ENCODE measurements at regions not wholly inside any gene's neighbourhood (a gene's known extent, or its start where the extent isn't known, plus 50 kb on each side); places are given as distances from the start of the nearest gene placed in this dataset.

DNA sequence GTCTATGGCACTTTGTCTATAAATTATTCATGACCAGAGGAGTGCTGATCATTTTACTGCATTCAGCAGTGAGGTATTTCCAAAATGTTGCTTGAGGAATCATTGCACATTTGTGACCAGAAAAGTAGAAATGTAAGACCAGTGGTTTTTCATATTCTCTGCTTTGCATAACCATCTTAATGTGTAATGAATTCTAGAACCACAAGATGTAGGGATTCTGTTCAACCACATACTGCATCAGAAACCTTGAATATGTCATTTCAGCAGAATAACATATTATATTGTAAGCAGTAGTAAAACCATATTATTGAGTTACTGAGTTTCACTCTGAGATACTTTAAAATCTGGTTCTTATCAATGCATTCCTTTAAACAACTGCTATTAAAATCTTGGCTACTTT lies 1243.4 kb downstream of the MAT2B start:
- no peak for DNase-seq

DNA sequence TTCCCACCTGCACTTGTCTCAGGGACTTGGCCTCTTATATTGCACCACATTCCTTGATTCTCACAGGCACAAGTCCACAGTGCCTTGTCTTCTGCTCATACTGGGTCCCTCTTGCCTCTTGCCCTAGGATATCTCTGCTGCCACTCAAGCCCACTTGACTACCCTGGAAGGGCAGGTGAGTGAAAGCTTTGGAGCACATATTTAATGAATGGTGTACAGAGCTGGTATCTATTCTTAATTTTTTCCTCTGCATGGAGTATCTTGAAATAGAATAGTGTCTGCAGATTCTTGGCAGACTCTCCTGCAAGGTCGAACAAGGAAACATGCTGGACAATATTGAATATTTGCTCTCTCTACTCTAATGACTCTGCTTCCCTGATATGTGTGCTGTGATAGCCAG lies 1248.0 kb downstream of the MAT2B start:
- DNase-seq = no peak

DNA sequence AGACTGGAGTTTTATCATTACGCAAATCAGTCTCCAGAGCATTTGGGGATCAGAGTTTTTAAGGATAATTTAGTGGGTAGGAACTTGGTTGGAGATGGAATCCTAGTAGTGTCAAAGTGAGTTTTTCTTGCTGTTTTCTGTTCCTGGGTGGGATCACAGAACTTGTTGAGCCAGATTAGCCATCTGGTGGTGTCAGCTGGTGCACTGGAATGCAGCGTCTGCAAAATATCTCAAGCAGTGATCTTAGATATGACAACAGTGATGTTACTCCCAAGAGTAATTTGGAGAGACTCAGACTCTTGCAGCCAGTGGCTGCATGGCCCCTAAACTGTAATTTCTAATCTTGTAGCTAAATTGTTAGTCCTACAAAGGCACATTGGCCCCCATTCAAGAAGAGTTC lies 1257.8 kb downstream of the MAT2B start:
- DNase-seq = no peak

DNA sequence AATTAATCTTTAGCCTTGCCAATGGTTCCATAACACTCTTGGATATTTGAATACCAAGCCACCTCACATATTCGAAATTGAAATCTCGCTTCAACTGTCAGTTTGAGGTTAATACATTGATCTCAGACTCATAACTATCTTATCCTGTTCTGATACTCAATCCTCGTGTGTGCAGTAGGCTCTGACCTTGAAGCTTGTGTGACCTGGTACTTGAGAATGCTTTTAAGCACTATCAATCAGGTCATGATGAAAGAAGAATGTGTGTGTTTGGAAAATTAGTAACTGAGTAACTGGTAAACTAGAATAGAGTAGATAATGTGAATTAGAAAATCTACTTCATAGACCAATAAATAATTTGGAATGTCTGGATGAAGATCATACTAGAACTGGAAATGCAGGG lies 1266.7 kb downstream of the MAT2B start:
- DNase-seq = no peak

DNA sequence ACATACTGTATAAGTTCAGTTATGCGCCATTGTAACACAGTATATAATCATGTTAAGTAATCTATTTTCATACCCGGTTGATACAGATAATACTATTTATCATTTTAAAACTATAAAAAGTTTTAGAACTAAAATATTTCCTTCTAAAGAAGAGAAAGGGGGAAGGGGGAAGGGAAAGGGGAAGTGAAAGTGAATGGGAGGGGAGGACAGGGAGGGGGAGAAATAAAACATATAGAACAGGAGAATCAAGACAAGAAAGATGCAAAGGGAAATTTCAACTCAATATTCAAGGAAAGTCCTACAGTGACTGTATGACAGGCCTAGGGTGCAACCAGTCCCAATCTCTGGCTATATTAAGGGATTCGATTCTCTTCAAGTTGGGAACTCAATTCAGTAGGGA lies 1278.8 kb downstream of the MAT2B start:
- no peak for DNase-seq

DNA sequence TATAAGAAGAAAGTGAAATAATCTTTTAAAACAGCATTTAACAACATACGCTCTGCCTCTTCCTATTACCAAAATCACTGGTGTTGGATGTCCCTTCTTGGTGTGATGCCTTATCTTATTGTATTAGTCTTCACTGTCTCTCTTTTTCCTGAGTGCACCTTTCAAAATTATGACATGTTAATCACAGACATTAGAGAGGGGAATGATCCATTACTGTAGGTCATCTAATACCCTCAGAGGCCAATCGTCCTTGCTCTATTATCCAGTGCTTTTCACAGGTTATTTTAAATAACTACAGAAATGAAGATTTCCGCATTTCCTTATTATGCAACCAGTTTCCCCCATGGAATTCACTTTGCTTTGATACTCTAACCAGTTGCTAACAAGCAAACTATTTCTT lies 1292.7 kb downstream of the MAT2B start:
- no peak for DNase-seq

DNA sequence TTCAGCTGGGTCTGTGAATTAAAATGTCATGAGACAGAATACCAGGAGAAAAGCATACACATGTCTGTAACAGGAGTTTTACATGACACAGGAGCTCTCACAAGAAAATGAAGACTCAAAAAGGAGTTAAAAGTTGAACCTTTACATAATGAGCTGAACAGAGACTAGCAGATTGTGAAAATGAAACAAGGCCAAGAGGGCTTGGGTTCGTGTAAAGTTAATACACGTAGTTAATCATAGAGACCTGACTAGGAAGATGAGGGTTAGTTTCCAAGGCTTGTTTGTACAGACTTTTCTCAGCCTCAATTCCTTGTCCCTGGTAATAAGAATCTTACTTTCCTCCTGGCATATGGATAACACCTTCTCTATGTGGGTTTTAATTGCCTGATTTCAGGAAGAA lies 1294.0 kb downstream of the MAT2B start:
- DNase-seq = no peak

DNA sequence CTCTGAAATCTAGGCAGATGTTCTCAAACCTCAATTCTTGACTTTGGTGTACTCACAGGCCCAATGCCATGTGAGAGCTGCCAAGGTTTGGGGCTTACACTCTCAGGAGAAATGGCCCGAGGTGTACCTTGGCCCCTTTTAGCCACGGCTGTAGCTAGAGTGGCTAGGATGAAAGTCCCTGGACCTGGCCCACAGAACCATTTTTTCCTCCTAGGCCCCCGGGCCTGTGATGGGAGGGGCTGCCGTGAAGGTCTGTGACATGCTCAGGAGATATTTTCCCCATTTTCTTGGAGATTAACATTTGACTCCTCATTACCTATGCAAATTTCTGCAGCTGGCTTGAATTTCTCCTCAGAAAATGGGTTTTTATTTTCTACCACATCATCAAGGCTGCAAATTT lies 1296.5 kb downstream of the MAT2B start:
- no peak for DNase-seq

DNA sequence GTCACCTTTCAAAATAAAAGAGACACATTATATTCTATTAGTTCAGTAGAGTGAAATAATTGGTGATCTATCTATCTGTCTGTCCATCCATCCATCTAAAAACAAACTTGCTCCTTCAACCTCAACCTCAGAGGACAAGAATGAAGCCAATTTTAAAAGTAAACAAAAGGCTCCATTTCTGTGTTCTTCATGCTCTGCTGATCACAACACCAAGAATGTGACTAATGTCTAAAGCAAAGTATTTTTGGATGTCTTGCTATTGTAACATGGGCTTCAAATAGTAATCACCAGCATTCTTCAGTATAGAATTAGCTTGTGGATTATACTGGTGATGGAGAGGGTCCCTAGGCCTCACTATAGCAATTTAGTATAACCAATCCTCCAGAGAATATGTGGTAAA lies 1304.4 kb downstream of the MAT2B start:
- no peak for DNase-seq

DNA sequence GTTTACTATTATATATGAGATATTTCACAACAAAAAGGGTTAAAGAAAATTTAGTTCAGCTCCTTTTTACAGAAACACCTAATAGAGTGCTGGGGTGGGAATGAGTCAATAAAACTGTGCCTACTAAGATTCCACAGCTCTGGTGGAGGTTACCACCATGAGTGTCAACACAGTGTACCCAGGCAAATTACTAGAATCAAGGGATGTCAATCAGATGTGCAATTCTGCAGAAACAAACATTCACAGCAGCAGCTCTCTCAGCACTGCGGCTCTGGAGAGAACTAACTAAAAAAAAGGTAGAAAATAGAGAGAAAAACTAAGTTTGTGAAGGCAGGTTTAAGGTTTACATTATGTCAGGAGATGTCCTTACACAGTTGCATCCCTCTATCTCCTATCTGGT lies 1313.0 kb downstream of the MAT2B start:
- DNase-seq = no peak

DNA sequence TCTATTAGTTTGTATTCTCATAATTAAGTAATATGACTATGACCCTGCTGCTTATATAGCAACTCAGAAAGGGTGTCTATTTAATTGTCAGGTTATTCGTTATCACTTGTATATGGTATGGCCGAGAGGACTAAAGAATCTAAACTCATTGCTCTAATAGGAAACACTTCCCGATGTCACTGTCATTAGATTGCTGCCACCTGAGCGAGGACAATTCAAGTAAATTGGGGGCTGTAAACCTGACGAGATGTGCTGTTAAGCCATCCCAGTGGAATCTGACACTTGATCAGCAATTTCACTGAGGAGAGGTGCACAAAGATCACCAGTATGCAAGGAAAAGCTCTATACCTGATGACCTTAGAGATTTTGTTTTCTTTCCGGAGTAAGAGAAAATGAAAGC lies 1319.3 kb downstream of the MAT2B start:
- DNase-seq = no peak

DNA sequence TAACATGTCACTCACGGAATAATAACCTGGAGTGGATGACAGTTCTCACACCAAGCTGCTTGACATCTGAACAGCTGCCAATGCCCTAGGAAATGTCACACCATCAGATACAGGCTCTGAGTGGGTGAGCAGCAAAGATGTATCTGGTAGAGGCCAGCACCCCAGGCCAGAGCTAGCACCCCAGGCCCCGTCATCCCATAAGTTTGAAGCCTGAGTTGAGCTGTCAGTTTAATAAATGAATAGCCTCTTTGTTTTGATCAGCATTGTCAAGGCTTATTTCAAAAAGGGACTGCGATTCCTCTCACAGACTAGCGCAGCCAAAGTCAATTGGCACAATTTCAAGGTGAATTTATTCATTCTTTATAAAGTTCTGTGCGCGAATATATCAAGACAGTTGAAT lies 1327.1 kb downstream of the MAT2B start:
- DNase-seq = no peak

DNA sequence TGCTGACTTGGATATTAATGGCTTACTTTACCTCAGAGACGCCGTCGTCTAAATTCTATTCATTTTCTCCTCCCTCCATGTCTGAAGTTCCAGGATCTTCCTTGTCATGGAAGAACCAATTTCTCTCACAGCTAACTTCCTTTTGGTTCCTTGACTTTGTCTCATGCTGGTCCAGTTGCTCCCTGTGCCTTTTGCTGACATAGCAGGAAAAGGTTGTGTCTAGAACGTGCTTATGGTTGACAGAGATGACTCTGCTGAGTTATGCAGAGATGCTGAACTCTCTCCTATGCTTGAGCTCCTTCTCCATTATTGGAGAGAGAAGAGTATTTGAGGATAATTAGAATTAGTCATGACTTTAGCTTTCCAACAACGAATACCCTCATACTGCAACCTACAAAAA lies 1338.9 kb downstream of the MAT2B start:
- no peak for DNase-seq

DNA sequence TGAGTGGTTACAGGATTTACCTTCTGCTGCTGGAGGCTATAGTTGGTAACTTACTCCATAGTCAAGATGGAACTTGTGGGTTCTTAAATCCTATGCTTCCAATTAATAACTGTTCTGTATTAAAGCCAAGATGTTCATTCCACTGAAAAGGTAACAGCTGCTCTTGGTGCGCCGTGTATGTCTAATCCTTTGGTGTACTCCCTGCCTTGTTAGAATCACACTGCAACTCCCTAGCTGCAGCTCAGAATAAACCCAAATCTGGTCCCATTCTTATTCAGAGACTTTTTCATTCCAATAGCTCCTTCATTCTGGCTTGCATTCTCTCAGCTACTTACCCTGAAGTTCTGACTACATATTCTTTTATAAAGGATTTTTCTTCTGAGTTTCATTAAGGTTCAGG lies 1355.5 kb downstream of the MAT2B start:
- no peak for DNase-seq

DNA sequence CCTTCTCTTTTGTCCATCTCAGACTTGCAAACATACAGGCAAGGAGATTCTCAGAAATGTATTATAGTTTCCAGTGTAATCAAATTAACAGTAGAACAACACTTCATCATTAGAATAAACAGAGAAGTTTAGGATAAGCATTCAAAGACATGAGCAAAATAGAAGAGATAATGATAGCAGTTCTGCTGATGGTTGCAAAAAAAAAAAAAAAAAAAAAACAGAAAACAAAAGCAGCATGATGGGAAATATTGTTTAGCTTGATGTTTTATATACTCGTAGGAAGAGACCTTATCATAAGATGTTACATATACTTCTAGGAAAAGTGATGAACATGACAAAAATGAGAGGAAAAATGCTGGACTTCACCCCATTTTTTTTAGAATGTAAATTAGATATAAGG lies 1356.2 kb downstream of the MAT2B start:
- DNase-seq = no peak

DNA sequence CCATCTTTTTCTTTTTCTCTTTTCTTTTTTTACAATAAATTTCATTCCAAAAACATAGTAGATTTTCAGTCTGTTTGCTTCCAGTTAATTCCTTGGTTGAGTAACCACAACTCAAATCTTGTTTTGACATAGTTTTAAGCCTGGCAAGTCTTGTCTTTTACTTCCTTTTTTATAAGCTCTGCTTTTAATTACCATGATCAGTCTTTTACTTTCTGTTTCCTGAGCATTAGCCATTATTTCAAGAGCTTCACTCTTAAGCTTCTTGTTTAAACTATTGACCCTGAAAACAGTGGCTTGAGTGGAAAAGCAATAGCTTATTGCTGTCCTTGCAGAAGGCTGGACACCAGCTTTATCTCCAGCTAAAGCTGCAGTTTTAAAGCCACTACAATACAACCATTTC lies 1363.3 kb downstream of the MAT2B start:
- DNase-seq = no peak

DNA sequence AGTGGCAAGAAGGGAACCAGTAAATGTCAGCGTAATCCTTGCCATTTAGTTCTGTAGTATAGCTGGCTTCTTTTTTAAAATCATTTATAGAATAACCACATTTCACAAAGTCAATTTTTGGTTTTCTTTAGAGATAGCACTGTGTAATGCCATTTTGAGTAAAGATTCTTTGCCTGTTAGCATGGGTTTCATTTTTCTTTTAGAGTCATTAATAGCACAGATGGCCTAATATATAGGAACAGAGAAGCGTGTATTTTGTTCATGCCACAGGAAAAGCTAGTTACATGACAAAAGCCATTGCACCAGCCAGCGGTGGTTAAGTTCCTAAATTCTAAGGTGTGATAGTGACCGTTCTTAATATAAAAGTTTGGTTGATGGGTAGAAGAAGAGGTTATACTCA lies 1363.9 kb downstream of the MAT2B start:
- no peak for DNase-seq

DNA sequence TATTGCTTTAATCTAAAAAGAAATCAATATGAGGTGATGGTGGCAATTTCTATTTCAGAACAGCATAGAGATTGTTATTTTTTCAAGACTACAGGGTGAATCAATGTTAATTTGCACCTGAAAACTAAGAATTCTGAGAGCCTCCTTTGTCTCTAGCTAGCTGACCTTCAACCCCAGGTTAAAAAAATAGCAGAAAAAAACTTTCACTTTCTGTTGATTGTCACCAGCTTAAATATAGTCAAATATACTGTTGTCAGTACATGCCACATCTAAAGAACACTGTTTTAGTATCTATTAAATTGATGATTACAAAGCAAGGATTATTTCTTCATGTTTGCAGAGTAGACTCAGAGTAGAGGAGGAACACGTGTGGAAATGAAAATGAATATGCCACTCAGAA lies 1371.4 kb downstream of the MAT2B start:
- no peak for DNase-seq

DNA sequence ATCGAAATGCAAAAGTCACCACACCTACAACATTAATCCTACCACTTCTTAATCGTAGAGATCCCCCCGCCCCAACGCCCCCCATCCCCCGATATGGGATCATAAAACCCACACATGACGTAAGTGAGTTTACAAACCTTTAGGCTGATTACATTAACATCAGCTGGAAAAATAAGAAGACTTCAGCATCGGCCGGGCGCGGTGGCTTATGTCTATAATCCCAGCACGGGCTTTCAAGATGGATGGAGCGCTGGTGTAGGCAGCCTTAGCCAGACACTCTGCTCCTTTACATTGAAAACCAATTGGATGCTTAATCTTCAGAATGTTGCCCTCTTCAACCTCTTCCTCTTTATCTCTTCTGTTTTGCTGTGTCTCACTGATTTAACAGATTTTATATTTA lies 1376.0 kb downstream of the MAT2B start:
- DNase-seq = no peak

DNA sequence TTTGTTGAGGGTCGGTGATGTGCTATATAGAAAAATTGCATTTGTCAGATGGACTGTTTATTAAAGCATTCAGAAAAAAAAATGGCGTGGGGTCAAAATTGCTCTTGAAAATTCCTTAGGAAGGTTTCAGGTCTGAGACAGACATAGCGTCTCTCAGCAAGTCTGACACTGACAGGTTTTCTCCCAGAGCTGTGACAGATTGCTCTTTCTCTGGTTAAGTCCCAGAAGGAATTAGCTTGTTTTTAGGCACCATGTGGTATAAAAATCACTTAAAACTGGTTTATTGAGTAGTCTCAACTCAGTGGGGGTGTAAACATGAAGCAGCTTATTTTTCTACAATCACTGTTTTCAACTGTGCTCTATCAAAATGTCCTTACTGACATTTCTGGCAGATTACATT lies 1379.8 kb downstream of the MAT2B start:
- DNase-seq = no peak

DNA sequence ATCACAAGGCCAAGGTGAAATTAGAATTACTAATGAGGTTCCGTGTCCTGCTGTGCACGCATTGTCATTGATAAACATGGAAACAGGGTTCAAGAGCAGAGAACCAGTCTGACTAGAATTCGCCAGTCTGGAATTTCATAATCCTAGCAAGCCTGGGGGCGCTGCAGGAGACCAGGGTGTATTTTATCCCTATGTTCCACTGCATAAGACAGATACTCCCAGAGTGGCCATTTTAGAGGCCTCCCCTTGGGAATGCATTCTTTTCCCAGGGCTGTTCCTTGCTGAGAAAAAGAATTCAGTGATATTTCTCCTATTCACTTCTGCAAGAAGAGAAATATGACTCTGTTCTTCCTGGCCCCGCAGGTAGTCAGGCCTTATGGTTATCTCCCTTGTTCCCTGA lies 1387.7 kb downstream of the MAT2B start:
- no peak for DNase-seq

DNA sequence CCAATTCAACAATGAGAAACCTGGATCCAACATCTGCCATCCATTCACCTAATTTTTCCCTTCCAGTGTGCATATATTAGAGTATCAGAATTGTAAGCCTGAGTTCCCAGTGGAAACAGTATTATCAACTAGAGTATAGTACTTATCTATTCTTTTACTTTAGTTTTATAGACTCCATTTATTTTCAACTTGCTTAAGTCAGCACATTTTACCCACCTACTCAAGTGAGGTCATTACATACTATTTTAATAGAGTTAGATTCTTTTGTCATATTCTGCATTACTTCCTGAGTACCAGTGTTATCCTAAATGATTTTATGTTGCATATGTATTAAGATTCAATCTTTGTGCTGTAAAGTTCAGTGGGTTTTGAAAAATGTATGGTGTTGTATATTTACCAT lies 1393.3 kb downstream of the MAT2B start:
- DNase-seq = no peak

DNA sequence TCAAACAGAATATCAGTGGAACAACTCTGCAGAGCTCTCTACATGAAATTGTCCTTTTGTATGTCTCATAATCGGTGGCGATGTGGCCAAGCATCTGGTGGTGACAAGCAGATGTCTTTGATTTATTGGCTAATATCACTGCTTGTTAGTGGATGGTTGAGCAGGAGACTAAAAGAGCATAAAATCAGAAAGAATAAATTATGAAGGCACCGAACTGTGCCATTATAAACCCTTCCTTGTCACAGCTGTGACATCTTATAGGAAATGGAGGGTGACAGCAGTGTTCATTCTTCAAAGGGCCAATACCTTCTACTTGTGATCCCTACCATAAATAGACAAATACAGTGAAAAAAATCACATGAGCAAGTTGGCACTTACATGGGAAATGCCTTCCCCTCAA lies 1404.3 kb downstream of the MAT2B start:
- DNase-seq = no peak

DNA sequence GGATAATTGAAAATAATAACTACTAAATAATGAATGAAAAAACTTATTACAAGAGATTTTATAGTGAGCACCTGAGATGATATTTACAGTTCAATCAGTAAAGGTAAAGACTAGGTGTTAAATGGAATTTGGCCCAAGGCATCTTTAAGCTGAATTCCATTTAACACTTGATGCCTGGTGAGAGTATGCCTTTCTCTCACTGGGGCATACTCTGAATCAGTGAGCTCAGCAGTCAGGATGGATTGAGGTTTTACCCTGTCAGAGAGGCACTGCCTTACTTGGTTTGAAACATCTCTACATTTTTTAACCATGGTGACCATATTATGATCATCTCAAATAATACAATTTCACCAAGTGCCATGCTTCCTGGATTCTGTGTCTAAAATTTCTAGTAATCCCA lies 1416.3 kb downstream of the MAT2B start:
- no peak for DNase-seq

DNA sequence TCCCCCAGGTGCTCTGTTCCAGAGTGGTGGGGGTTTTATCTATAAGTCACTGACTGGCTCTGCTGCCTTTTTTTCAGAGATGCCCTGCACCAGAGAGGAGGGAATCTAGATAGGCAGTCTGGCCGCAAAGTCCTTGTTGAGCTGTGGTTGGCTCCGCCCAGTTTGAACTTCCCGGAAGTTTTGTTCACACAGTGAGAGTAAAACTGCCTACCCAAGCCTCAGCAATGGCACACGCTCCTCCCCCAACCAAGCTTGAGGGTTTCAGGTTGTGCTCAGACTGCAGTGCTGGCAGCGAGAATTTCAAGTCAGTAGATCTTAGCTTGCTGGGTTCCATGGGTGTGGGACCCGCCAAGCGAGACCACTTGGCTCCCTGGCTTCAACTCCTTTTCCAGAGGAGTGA lies 1428.6 kb downstream of the MAT2B start:
- no peak for DNase-seq

DNA sequence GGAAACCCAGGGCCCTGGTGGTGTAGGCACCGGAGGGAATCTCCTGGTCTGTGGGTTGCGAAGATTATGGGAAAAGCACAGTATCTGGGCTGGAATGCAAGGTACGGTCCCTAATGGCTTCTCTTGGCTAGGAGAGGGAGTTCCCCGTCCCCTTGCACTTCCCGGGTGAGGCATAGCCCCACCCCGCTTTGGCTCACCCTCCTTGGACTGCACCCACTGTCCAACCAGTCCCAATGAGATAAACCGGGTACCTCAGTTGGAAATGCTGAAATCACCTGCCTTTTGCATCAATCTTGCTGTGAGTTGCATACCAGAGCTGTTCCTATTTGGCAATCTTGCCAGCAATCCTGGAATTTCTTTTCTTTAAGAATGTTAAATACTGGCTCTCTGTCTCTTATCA lies 1429.1 kb downstream of the MAT2B start:
- no peak for DNase-seq

DNA sequence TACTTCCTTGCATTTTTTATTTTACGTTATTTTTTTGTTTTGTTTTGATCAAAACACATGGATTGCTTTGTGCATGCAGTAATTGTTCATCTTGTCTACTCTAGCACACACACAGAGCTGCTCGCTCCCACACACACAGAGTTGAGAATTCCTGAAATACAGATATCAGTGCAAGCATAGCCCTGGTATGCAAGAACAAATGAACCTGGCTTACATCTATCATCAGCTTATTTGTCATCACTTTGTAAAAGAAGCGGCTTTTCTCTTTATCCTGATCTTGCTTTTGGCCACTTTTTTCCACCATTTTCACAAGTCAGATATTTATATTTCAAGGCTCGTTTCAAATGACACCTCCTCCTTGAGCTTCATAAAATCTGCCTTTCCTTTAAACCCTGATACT lies 1435.7 kb downstream of the MAT2B start:
- no peak for DNase-seq
